Medulla oblongata (tissue), 1 donor: ENCODE measurements at regions not wholly inside any gene's neighbourhood (a gene's known extent, or its start where the extent isn't known, plus 50 kb on each side); places are given as distances from the start of the nearest gene placed in this dataset.

Experiments
- DNase-seq: peaks from one replicate; pipeline ENCODE4 v3.0.0-alpha.2; 2015; ENCODE audit errors: extremely low spot score

DNA sequence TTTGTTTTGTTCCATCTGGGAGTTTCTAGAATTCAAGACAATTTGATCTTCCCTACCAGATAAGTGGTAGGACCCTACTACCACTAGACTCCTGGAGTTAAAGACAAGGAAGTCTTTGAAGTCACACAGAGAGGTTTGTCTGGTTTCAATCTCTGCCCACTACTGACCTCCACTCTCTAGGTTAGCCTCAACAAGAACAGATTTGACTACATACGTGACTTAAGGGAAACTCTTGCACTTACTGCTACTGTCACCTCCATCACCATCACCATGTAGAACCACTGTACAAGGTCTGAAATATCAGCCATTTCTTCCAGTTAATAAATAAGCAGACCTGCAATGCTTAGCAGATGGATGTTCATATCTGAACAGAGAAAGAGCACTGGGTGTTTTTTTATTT, 148.3 kb upstream of the ARHGEF26 start:
- DNase-seq: no peak

DNA sequence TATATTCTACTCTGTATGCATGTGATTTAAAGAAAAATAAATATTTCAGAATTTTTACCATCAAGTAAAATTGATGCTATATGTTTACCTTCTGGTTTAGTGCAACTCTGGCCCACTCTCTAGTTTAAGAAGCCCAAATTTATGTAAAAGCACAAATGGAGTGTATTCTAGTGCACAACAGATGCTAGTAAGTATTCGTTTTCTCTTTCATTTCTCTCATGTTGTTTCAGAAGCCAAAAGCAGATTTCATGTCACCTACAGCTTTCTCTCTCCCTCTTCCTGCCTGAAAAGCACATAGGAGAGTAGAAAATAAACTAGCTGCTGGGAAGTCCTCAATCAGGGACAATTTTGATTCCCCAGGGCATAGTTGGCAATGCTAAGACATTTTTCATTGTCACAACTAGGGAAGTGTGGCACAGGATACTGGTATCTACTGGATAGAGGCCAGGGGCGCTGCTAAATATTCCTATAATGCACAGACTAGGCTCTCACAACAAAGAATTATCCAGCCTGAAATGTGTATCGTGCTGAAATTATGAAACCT, 147.4 kb upstream of the ARHGEF26 start:
- no peak for DNase-seq

DNA sequence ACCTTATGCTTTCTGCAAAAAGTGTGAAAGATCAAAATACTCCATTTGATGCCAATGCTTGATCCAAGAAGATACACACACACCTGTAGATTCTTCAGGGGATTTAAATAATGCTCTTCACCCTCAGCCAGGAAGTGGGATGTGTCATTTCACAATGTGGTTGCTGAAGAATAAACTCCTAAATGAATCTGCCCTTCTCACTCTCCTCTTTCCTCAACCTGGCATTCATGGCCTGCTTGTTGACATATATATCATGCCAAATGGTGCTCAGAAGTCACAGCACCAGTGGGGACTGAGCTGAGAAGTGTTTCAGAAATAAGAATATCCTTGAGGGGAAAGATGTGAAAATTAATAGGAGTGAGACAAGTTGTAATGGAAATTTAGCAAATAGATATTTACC, 146.6 kb upstream of the ARHGEF26 start:
- DNase-seq: no peak

DNA sequence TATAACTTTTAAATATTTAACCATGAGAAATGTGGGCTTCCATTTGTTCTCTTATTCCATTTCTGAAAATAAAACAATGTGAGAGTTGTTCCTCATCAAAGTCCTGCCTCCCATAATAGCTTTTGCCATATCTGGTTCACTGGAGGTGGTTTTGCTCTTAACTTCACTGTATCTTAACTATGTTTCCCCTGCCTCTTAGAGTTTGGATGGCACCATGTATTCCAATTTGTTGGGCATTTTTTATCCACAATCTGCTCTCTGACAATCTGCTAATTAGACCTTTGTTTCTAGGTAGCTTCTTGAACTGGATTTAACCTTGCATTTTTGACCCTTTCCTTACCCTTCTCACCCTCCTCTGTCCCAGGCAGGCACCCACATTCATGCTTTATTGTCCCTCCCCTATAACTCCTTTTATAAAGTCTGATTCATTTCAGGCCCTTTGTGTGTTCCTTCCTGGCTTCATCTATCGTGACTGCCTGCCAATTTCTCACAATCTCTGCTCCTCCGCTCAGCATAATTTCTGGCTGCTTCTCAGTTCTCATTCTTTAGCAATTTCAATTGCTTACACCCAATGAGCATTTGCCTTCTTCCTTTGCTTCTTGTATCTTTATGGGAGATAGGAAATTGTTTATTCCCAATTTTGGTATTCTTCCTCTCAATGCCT, 144.2 kb upstream of the ARHGEF26 start:
- DNase-seq: peak; percentile 71

DNA sequence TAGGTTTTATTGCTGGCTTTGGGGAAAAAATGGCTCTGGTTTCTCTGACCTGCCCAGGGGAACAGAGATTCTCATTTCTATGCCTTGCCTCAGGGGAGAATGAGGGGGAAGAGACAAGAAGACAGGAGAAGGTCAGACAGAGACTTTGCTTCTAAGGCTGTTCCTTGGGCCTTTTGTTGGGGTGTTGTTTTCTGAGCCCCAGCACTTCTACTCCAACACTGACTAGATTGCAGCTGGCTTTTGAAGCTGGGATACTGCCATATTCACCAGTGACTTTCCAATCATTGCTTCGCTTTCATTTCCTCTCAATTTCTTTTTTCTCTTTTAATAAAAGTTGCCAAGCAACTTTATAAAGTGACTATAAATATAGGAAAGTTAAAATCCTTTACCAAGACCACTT, 143.2 kb upstream of the ARHGEF26 start:
- DNase-seq: no peak

DNA sequence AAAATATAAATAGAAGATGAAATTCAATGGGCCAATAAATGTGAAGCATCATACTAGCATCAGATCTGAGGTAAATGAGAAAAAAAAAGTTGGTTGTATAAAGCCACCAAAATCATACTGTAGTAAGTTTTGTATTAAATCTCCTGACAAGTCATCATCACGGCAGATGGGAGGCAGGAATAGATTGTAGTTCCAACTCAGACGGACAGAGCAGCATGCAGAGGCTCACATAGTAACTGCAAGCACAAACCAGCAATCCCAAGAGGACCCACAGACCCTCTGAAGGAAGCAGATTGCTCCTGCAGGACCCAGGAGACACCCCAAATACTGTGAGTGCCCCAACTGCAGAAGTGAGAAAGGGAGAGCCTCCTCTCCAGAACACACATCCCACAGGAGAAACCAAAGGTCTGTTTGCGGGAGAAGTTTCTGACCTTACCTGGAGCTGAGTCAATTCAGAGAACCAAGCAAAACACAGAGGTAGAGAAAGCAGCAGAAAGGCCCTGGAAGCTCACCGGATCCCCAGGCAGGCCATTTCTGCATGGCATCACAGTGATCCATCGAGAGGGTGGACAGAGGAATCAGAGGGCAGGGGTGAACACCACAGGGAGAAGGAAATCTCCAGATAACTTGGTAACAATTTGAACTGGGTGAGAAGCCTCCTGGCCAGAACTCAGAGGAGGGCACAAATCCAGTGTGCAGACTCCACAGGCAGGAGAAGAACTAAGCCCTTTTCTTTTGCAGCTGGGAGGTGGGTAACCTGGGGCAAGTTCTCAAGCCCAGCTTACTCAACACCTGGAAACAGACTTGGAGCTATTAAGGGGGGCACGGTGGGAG, 141.6 kb upstream of the ARHGEF26 start:
- no peak for DNase-seq

DNA sequence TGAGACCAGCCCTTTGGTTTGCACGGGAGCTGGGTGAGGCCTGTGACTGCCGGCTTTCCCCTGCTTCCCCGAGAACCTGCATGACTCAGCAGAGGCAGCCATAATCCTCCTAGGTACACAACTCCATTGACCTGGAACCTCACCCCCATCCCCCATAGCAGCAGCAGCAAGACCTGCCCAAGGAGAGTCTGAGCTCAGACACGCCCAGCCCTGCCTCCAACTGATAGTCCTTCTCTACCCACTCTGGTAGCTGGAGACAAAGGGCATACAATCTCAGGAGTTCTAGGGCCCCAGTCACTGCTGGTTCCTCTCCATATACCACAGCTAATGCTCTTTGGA, 141.0 kb upstream of the ARHGEF26 start:
- DNase-seq: no peak

DNA sequence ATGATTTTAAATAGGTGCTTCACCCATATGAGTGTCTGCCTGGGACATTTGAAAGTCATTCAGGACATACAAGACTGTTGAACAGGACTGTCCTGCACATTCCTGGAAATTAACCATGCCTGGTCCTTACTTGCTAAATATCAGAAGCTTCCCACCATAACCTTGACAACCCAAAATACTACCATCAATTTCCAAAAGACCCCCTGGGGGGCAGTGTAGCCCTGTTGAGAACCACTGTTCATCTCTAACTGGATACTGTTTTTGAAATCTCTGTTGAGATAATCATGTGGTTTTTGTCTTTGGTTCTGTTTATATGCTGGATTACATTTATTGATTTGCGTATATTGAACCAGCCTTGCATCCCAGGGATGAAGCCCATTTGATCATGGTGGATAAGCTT, 123.8 kb upstream of the ARHGEF26 start:
- DNase-seq: peak; percentile 47

DNA sequence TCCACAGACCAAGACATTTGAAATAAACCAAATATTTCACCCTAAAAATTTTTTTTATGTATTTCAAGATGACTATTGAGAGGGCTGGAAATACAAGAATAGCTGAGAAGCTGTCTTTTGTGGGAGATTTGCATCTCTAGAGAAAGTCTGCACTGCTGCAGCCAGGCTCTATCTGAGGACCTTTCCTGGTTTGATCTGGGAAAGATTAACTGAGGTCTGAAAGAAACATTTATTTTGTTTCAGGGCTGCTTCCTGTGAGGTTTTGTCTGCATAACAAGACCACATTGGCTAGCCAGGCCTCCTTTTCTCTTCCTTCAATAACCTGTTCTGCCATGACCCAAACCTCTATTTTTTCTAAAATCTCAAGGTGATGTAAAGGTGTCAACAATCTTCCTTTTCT, 117.5 kb upstream of the ARHGEF26 start:
- DNase-seq: no peak

DNA sequence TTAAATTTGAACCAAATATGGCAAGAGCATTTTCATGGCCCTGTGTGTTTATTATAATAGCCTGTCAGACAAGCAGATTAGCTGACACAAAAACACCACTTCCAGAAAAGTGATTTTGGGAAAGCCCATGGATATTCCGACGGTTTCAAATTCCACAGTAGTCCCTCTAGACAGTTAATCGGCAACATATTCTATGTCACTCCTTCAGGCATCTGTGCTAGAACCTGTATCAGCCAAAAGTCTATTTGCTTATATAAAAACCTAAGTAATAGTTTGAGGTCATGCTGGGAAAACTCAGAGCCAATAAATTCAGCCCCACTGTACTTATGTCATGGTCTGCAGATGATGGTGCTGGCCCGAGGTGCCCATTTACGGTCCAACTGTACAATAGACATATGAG, 110.2 kb upstream of the ARHGEF26 start:
- no peak for DNase-seq

DNA sequence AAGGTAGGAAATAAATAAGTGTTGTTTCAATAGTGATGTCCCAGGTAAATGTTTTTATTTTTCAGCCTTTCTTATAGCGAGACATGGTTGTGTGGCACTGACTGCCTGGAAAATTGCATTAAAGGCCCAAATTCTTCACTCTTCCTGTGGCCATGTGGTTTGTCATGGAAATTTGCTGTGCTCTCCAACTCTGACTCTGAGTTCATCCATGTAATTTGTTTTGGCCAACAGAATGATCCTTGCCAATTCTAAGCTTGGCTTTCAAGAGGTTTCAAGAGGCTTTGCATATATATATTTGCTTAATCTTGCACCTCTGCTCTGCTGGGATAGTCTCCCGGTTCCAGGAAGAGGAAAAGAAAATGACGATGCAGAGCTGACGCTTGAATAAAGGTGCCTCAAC, 107.5 kb upstream of the ARHGEF26 start:
- no peak for DNase-seq

DNA sequence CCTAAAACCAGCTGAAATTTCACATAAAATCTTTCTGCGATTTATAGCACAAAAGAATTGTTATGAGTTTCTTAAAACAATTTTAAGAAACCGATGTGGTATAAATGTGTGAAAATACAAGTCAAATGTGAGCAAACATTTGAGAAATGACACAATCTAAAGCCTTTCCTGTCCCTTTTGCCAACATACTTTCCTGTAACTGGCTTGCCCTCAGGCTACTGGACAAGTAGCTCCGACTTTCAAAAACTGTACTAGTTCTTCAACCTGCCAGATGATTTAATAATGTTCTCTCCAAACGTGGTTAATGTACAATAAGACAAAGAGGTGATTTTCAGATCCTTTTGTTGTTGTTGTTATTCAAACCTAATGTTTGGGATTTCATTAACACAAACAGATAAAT, 105.9 kb upstream of the ARHGEF26 start:
- DNase-seq: no peak

DNA sequence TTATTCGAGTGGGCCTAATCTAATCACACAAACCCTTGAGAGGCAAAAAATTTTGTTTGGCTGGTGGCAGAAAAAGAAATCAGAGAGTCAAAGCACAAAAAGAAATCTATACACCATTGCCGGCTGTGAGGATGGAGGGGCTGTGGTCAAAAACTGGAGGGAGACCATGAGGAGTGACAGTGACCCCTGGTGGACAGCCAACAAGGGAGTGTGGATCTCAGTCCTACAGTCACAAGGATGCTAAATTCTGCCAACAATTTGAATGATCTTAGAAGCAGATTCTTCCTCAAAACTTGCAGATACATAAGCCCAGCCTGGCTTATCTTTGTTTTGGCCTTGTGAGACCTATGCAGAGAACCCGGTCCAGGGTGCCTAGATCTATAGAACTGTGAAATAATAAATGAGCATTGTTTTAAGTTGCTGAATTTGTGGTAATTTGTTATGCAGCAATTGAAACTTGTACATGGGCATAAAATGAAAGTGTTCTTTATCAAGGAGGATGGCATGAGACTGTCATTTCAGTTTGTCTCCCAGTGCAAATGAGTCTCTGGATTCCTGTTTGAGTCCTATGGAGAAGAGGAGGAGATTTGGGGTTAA, 103.0 kb upstream of the ARHGEF26 start:
- DNase-seq: no peak

DNA sequence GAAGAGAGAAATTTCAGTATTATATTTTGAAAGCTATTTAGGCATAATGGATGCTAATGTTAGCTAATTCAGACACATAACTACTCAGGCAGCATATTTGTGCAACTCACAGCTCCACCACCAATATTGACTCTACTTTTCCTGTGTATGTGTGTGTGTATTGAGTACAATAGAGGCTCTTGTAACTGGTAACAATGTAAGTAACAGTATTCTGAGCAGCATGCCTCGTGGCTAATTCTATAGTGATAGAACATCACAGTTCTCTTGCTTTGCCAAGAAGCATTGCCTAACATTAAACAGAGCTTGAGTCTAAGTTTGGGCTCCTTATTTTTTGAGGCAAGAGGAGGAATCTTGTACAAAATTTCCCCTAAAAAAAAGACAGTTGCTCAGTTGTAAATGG, 98.6 kb upstream of the ARHGEF26 start:
- peak; percentile 61 for DNase-seq

DNA sequence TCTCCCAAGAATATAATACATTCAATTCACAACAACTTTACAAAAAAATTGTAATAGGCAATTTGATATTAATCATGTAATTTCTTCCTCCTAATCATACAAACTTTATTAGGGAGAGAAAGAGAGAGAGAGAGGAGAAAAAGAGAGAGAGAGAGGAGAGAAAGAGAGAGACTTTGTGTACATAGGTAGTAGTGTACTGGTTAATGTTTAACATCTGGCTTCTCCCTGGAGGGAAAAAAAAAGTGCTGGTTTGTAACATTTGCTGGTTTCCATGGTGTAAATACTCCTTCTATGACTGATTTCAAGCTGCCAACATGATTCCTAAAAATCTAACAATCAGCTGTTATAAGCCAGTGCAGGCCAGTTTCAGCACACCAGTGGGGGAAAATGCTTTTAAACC, 98.0 kb upstream of the ARHGEF26 start:
- peak; percentile 22 for DNase-seq

DNA sequence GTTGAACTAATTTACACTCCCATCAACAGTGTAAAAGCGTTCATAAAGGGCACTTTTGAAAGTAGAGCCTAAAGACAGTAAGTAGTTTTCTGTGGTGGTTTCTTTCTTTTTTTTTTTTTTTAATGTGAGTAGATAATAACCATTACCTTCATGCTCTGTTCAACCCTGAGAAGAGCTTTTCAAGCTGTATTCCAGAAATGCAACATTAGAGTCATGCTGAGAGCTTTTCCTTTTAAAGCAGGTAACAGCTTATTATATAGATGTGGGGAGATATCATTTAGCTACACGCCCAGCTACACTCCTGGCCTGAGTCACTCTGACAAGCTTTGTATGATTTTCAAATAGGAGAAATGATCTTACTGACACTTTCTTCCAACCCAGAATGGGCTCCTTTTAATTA, 96.2 kb upstream of the ARHGEF26 start:
- no peak for DNase-seq

DNA sequence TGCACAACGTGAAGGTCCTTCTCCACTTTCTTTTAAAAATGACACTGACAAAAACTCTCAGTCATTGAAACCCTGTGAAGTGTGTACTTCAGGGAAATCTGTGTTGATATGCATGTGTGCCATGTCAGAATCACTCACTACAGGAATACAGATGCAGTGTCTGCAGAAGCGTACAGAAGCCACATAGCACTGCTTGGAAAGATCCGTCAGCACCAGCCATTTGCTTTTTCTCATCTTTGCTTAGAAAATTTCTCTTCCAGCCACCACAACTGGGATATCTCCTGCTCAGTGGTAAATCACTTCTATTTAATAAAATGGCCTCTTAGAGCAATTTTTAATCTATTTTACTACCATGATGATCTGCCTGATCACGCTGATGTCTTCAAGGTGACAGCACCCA, 91.3 kb upstream of the ARHGEF26 start:
- no peak for DNase-seq

DNA sequence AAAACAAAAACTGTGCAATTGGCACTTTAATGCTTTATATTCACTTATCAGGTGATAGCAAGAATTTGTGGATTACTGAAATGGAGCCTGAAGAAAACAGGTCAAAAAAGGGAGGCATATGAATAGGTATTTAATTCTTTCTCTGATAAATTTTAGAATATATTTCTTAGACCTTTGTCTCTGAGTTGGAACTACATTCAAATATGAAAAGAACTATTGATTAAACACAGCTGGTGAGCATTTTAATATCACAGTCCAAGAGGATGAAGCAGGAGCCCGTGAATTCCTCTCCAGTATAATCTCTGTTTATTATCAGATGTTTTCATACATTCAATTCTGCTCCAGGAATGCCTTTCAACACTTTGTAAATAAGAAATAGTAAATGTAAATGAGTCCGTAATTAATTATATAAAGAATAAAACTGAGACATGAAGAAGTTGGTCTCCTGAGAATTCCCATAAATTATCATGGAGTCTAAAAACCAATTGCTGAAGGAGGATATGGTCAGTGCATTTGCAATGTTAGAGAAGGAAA, 86.3 kb upstream of the ARHGEF26 start:
- no peak for DNase-seq

DNA sequence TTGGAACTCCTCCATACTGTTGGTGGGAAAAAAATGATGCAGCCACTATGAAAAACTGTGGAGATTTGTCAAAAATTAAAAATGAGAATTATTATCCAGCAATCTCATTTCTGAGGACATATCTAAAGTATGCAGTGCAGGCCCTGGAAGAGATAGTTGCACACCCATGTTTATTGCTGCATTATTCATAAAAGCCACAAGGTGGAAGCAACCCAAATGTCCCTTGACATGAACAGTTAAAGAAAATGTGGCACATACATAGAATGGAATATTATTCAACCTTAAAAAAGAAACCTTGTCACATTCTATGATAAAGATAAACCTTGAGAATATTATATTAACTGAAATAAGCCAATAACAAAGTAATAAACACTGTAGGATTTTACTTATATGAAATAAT, 80.9 kb upstream of the ARHGEF26 start:
- DNase-seq: no peak

DNA sequence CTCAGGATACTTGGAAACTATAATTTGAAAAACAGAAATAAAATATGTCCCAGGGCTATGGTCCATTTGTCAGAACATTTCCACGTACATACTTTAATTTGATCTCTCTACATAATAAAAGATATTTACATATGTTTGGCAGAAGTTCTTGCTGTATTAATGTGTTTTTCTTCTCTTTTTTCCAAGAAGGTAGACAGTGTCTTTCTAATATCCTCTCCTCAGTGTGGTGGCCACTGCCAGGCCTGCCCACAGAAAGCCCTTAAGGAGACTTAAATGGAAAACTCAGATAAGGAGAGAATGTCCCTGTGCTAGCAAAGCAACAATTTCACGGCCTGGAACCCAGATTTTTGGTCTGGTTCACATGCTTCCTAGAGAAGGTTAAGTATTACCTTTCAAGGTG, 76.5 kb upstream of the ARHGEF26 start:
- no peak for DNase-seq

DNA sequence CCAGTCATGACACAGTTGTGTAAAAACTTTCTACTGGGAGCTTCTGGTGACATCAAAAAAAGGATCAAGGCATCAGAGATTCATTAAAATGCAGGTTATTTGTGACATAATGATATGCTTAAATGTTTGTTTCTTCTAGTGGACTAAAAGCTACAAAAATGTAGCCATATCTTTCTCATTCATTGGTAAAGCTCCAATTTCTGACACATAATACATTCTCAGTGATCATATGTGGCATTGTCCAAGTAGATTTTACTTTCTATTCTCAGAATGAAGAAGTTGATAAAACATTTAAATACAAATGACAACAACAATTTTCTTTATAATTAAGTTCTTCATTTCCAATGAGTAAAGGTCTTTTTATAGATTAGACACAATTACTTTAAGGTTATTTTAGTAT, 71.0 kb upstream of the ARHGEF26 start:
- DNase-seq: no peak

DNA sequence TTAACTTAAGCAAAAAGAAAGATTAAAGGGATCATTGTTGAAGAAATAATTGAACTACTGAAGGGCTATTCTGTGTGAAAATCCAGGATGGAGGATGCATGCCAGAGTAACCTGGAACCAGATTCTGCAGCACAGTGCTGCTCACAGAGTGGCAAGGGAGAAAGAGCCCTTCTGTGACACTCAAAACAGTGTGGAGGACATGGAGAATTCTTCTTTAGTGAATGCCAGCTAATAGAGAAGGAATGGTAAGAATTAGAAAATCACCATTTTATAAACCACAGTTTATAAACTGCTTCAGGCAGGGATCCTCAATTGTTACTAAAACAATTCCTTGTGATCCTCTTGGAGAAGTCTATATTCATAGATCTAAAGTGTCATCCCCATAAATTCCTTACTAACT, 70.4 kb upstream of the ARHGEF26 start:
- DNase-seq: no peak

DNA sequence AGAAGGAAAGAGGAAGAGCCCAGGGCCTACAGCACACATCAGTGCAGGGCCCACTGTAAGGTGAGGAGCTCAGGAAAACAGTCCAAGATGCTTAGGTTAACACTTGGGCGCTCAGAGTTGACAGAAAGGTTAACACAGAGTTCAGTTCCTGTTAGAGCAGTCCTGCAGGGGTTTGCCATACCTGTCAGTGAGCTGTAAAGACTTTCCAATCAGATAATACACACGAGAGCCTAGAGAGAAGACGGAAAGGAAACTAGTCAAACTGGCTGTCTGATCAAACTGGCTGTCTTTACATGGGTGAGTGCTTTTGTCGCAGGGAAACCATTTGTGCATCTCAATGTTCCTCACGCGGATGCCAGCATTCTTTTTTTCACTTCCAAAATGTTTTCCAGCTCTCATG, 61.4 kb upstream of the ARHGEF26 start:
- peak; percentile 20 for DNase-seq
